Kidney glomerular epithelial cell (primary cell): ENCODE measurements at regions not wholly inside any gene's neighbourhood (a gene's known extent, or its start where the extent isn't known, plus 50 kb on each side); places are given as distances from the start of the nearest gene placed in this dataset.
"Not testable (repeated sequence)": the region's sequence is repeated elsewhere in the genome, so short reads cannot be mapped to it uniquely, and the experiment has no call there.

Experiments
- DNase-seq: peaks from one replicate; lab custom pipeline; 2025; lab: John Stamatoyannopoulos, UW

DNA sequence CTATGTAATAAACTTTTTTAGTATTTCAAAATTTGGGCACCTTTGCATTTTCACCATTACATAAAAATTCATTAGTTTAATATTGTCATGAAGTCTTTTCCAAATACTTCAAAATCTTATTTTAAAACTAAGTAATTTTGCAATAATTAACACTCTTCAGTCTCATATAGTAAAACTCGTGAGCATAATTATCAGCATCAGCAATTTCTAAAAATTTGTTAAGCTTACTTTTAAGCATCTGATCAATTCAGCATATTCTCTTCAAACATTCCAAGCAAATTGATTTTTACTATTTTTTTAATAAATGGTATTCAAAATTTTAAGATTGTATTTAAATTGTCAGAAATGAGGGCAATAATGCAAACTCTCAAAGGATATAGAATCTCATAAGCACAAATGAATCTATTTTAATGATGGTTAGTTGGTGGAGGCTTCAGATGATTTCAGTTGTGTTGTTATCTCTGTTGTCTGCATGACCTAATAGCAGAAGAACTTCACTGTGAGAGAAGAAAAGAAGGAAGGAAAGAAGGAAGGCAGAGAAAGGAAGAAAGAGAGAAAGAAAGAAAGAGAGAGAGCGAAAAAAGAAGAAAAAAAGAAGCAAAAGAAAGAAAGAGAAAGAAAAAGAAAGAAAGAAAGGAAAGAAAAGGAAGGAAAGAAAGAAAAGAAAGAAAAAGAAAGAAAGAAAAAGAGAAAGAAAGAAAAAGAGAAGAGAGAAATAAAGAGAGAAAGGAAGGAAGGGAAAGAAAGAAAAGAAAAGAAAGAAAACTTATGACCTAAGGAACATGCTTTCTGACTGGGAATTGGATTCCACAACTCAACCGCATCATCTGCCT lies 860.5 kb downstream of the NCAM2 start:
- no peak for DNase-seq

DNA sequence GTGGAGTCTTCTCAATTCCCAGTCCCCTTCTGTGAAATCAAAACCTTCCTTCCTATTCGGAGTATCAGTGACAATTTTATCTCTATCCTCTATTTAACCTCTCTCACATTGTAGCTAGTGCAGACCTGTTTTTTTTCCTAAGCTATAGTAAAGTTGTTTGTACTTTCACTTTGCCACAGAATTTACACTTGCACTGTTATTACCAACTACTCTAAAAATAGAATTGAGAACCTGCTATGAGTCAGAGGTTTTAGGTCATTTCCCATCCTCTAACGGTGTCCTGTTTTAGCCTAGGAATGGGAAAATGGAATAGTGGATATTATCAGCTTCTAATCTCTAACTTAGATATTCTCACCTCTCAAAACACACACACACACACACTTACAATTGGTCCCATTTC lies 862.7 kb downstream of the NCAM2 start:
- no peak for DNase-seq

DNA sequence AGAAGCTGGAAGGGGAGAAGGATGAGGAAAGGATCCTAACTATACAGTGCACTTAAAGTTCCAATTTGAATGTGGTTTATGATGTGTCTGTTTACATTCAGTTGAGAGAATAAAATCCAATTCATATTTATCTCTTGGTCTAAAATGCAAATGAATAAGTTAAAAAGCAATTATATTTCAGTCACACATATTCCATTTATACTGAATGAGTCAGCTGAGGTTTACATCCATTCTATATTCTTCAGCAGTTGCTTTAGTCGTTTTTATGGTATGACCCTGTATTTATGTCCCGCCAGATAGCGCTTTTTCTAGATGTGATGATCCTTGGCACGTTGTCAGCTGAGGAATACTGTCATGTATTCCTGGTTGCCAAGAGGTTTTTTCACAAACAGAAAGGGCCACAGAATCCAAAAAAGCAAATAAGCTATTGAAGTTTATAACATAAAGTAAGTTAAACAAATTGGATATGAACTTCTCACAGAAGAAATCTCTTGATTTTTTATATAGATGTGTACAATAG lies 866.2 kb downstream of the NCAM2 start:
- no peak for DNase-seq

DNA sequence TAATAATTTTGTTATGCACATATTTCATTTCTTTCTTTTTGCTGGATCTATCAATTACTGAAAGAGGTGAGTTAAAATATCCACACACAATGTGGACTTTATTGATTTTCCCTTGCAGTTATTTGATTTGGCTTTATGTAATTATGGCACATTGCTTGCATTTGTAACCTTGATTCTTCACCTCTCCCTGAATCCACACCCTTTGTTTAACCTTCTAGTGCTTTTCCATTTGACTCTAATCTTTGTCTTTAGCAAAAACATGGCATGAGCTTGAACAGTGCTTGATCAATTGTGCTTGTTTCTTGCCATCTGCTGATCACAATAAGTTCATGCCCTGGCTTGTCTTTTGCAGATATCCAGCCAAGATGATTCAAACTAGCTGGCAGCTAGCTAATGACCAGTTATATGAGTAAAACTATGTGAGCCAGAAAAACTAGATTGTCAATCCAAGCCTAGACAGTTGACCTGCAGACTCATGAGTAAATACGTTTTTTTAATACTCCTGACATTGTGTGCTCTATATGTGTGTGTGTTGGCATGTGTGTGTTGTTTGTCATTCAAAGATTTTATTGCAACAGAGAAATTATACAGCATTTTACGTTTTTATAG lies 899.2 kb downstream of the NCAM2 start:
- DNase-seq, result no peak

DNA sequence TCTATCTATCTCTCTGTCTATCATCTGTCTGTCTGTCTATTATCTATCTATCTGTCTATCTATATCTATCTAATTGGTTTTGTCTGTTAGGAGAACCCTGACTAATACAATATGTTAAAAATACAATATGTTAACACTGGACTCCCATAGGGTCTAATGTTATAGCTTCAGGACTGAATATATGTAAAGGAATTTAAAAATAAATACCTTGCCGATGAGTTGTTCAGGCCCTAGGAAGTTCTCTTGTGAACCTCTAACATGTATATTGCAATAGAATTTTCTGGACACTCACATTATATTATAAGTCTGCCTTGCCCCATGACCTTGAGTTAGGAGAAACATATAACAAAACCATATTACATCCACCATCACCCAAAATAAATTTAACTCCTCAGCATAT lies 900.6 kb downstream of the NCAM2 start:
- DNase-seq, result no peak

DNA sequence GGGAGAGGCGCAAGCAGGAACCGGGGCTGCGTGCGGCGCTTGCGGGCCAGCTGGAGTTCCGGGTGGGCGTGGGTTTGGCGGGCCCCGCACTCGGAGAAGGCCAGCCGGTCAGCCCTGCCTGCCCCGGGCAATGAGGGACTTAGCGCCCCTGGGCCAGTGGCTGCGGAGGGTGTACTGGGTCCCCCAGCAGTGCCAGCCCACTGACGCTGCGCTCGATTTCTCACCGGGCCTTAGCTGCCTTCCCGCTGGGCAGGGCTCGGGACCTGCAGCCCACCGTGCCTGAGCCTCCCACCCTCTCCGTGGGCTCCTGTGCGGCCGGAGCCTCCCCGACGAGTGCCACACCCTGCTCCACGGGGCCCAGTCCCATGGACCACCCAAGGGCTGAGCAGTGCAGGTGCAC lies 904.2 kb downstream of the NCAM2 start:
- DNase-seq, result not testable (repeated sequence)

DNA sequence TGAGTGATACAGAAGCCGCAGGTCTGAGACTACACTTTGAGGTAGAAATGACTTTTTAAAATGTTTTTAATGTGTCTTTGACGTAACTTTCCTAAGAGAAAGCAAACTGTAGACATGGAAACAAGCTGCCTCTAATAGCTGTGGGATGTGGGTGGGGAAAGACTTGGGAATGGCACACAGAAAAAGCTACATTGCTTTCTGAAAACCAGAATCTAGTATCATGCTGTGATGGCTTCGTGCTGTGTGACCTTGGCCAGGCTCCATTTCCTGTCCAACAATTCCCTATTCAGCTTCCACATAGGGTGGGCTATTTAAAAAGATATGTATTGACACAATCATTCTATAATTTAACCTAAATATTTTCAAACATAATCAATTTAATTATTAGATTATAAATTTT lies 909.1 kb downstream of the NCAM2 start:
- DNase-seq, result no peak

DNA sequence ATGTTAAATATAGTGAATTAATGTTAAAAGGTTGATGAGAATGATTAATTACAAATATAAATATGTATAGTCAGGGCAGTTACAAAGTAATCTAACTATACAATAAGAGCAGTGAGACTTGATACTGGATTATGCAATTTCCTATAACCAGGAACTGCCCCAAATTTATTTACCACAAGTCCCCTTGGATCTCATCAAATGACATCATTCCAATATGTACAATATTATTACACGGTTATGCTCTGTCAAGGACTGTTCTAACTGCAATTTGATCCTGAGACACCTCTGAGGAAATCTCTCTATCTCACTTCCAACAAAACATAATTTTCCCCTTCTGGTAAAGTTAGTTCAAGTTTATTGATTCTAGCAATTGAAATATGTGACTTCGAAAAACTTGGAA lies 917.6 kb downstream of the NCAM2 start:
- no peak for DNase-seq

DNA sequence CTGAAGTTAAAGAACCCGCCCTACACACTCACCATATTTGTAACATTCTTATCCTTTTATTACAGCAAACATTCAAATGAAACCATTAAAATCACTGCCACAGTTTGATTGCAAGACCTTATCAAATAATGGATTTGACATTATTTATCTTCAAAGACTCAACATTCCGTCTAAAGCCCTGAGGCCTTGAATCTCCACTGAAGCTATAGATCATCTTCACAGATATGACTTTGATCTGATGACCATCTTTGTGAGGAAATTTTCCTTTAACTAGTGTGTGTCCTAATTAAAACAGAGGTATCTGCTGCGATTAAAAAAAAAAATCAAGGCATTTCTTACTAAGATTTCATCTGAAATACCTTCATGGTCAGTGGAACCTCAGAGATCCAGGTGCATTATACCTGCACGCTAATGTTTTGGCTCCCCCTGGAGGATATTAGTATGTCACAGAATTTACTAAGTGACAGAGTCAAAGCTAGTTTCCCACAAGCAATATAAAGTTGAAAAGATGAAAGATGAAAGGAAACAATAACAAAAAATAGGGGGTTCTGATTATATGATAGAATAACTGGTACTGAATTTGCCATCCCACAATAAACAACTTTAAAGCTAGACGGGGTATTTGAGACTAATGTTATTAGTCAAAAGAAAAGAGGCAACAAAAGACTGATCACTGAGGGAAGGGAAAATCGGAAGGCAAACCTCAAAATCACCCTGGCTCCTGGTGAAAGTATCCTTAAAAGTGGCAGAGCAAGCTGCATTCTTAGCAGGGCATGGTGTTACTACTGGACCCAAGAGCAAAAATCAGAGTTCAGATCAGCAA lies 923.4 kb downstream of the NCAM2 start:
- DNase-seq, result no peak

DNA sequence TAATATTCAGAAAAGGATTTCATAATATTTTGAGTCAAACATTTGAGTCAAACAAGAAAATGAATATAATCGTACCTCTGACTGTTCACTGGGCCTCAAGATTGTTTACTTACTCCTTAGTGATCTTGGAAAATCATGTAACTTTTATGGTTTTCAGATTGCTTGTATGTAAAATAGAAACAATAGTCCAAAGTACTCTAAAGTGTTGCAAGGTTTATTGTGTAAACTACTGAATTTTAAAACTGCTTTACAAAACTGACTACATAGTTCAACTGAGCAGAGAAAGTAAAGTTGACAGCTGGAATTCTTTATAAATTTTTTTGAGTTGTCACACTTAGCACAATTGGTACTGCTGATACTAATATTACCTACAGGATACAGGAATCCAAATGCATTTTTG lies 931.0 kb downstream of the NCAM2 start:
- DNase-seq, result no peak

DNA sequence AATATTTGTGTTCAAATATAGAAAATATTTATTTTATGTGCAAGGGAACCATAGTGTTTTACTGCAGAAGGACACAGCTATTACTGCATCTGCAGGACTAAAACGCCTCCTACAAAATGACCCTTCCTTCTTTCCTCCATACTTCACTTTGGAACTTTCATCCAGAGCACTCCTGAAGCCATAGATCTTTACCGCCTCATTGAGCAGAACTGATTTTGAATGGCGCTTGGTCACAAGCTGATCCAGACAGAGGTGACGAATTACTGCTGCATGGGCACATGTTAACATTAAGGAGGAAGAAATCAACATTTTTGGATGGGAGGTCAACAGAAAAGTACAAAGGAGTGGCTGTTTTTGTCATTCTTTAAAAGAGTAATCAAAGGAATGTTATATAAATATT lies 931.6 kb downstream of the NCAM2 start:
- DNase-seq, result no peak

DNA sequence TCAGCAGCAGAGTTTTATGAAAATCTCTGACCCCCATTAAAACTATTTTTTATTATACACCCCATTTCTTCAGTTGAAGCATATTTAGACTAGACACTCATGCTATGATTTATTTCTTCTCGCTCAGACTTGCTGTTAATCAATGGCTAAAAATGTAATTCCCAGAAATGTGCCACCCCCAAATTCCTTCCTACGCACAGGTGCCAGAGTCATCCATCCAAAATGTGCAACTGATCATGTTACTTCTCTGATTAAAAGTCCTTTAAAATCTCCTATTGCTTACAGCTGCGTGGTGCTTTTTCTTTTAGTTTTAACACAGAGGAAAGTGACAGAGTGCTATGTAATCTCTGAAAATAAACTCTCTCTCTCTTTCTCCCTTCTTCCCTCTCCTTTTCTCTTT lies 954.4 kb downstream of the NCAM2 start:
- no peak for DNase-seq

DNA sequence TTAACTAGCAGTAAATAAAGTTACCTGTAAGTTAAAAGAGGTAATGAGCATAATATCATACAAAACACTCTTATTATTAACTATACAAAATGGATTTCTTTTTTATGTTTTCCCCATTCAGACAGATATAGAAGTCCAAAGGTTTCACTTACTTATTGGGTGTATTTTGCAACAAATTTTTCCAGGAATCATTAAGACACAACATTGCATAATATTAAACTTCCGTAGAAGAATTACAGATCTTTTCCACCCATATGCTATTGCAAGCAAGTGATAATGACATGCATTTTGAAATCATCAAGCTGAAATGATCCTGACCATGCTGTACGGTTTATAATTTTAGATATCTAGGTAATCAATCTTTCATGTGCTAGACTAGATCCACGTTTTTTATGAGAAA lies 957.0 kb downstream of the NCAM2 start:
- no peak for DNase-seq

DNA sequence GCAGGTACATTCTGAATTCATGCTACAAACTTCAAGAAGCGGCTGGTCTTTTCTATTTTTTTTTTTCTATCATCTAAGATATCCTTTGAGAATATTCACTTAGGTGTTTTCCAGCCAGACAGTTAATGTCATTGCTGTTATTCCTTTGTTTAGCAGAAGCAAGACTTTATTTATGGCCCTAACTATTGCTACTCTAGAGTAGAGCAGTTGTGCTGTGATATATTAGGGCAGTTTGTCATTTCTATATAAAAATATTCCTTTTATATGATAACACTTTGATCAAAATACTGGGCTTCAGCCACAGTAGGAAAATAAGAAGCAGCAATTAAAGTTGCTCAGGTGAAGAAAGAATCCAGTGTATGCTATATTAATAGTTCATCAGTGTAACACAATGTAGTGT lies 959.3 kb downstream of the NCAM2 start:
- DNase-seq, result no peak

DNA sequence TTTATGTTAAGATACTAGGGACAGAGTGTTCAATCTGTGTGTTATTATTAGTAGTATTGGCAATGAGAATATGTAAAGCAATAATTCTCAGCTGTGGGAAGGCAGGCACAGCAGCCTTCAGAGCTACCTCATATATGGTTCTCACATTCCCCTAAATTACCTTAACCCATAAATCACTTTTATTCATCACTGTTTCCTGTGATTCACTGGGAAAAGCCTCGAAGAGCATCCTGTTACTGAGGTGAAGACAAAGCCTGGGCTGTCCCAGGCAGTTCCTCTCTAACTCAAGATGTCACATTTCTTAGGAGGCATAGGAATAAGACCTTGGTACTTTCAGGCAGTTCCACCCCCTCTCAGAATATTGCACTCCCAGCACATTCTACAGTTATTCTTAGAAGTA lies 965.7 kb downstream of the NCAM2 start:
- no peak for DNase-seq

DNA sequence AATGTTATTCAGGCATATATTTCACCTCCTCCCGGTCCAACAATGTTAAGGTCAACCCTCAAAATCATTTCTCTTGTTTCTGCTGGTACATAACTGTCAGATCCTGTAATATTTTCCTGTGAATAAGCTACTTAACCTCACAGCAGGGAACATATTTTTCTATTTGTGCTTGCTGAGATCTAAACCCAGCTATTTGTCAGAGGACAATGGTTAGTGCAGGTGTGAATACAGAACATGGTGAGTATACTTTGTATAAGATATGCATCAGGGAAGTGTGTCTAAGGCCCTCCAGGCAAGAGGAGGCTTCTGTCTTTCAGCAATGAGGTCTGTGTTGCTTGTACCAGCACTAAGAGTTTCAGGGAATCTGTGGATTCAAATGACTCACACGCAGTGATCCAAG lies 970.6 kb downstream of the NCAM2 start:
- no peak for DNase-seq

DNA sequence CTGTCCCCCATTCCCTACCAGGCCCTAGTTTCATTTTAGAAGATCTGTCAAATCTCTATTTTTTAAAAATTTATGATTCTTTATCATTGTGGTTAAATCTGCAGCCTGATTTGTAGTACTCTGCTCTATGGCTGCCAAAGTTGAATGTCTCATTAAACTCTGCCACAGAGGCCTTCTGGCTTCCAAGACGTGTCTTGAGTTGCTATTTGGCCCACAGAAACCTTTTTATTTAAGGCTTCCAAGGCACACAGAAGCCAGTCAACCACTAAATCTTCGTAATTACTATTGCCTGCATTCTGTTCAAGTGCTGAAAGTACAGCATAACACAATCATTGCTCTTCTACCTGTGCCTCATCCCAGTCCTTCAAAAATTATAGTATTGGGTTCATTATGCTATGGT lies 971.0 kb downstream of the NCAM2 start:
- DNase-seq, result no peak

DNA sequence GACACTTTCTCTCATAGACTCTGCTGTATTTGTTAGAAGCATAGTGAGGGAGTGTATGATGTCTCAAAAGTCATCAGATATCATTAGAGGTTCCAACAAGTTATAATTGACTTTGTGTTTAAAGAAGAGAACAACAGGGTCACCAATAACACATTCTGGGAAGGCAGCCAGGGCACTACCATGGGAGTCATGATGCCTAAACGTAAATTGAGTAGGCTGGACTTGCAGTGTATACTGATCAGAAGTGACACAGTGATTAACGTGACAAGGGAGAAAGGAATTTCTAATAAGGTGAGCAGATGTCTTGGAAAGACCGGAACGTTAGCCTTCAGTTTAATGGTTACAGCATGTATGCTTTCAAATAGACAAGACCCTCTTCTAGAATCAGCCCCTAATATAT lies 973.2 kb downstream of the NCAM2 start:
- no peak for DNase-seq

DNA sequence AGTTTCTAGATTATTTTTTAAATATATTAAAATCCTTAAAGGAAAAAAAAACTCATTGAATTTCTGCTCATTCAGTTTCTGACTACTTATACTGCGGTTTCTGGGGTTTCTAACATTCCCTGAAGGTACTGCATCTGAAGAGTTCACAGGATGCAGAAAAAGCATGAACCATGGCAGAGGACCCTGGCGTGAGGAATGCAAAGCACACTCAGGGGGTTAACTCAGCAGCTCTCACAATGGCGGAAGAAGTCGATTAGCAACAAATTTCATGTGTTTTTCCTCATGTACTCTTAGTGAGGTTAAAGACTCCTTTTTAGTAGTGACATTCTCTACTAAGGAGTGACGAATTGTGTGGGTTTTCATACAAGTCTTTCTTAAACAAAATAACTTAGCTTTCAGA lies 975.6 kb downstream of the NCAM2 start:
- no peak for DNase-seq

DNA sequence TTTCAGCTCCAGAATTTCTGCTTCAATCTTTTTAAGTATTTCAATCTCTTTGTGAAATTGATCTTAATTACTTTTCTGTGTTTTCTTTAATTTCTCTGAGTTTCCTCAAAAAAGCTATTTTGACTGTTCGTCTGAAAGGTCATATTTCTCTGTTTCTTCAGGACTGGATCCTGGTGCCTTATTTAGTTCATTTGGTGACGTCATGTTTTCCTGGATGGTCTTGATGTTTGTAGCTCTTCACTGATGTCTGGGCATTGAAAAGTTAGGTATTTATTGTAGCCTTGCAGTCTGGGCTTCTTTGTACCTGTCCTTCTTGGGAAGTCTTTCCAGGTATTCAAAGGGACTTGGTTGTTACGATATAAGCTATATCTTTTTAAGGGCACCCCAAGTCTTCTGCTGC lies 998.7 kb downstream of the NCAM2 start:
- no peak for DNase-seq

DNA sequence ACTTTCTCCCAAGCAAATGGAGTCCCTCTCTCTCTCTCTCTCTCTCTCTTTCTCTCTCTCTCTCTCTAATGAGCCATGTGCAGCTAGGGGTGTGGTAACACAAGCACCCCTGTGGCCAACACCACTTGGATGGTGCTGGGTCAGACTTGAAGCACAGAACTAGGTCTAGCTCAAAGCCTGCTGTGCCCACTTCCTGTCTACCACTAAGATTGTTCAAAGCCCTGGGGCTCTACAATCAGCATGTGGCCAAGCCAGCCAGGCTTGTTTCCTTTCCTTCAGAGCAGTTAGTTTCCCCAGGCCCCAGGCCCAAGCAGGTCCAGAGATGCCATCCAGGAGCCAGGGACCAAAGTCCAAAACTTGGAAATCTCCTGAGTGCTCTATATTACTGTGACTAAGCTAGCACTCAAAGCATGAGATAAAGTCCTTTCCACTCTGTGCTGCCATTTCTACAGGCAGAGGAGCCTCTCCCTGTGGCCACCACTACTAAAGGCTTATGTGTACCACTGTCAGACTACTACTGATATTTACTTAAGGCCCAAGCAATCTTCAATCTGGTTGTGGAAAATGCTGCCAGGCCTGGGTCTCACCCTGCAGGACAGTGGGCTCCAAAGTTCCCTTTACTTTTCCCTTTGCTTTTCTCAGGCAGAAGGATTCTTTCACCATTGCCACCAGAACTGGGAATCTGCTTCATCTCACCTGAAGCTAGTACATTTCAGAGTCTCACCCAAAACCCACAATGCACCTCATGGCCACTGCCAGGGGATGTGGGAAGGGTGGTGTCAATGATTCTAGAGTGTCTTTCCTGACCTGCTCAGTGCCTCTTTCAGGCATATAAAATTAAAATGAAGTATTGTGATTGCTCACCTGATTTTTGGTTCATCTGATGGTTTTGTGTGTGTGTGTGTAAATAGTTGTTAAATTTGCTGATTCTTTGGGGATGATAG lies 999.5 kb downstream of the NCAM2 start:
- no peak for DNase-seq

DNA sequence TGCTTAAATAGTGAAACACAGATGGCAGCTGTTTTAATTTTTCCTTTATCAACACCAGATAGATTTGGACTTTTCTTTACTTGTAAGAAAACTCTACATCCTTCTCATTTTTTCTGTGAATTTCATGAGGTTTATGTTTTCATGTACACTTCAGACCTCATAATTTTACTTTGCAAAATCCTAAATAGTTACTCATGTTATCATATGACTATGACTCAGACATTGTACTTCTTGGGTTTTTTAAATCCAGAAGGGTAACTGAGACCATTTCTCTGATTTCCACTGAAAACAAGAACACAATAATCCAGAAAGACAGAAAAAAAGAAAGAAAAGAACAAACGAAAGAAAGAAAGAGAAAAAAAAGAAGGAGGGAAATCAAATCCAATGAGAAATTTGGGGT lies 1021.6 kb downstream of the NCAM2 start:
- no peak for DNase-seq
